AG04449 (cell line): ENCODE measurements at regions not wholly inside any gene's neighbourhood (a gene's known extent, or its start where the extent isn't known, plus 50 kb on each side); places are given as distances from the start of the nearest gene placed in this dataset.

Source experiments
- CTCF ChIA-PET: fragments of 350-600 bp; formaldehyde crosslinking; extraction: SDS; loops from one replicate; lab custom pipeline; 2021; ENCODE audit warnings: antibody characterized with exemption; lab: Yijun Ruan, JAX
- POLR2A ChIA-PET: fragments of 400-600, 350-600 bp; formaldehyde crosslinking; extraction: SDS; loops from one replicate; lab custom pipeline; 2020; ENCODE audit warnings: antibody characterized with exemption, inconsistent platforms; lab: Yijun Ruan, JAX
- DNase-seq: peaks from one replicate; pipeline ENCODE4 v3.0.0-alpha.2; 2010; ENCODE audit warnings: low read depth, low spot score
- H3K4me3 ChIP-seq: 2 replicates; pipeline ENCODE4 v1.5.1; 2011; ENCODE audit warnings: low read depth, mild to moderate bottlenecking, control low read depth, low read length
- TF ChIP-seq, protein P1 (sequence below): IDR thresholded peaks from one replicate; pipeline ENCODE4 v1.5.1; 2011; ENCODE audit warnings: mild to moderate bottlenecking, moderate library complexity, low read length, control low read depth, inconsistent platforms; ENCODE audit not compliant: insufficient read depth; ENCODE audit errors: missing control alignments

DNA sequence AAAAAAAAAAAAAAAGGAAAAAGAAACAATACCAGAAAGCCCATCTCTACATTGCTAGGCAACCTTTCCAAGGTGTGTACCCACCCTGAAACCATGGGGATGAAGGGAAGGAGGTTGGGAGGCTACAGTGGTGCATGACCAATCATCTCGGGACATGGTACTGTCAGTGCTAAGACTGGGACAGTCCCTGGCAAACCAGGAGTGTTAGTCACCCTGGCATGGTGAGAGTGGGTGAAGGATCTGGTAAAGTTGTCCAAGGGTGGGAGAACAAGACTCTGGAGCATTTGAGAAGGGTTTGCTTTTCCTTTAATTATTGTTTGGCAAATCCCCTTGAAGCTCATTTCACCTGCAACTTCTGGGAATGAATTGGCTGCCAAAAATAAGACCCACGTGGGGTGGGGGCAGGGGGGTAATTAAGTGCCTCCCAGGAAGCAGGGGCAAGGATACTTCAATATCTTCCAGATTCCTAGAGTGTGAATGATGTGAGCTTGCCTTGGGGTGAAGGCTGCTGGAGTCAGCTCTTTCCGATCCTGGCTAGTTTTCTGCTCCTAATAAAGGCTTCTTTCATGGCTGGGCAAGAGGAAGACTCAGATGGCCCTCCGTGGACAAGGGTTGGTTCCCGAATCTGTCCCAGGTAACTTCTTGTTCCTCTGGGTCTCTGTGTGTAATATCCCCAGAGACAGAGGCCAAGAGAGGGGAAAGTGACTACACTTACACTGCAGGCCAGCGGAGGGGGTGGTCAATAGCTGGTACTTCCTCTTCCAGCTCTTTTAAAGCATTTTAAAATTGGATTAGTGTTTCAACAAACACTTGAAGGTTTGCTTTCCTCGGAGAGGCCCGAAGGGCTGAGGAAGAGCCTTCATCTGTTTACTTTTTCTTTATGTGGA lies 61.6 kb upstream of the SPRY4 start:
- ChIA-PET POLR2A (interaction anchor here (1.2 kb wide), 1 partner anchor 30 kb away, joined by 4 read pairs; no protein-coding TSS in a partner anchor), CTCF (interaction anchor here (2.1 kb wide), 1 partner anchor 162 kb away, joined by 10 read pairs; no protein-coding TSS in a partner anchor)
- TF ChIP-seq, protein P1, sequence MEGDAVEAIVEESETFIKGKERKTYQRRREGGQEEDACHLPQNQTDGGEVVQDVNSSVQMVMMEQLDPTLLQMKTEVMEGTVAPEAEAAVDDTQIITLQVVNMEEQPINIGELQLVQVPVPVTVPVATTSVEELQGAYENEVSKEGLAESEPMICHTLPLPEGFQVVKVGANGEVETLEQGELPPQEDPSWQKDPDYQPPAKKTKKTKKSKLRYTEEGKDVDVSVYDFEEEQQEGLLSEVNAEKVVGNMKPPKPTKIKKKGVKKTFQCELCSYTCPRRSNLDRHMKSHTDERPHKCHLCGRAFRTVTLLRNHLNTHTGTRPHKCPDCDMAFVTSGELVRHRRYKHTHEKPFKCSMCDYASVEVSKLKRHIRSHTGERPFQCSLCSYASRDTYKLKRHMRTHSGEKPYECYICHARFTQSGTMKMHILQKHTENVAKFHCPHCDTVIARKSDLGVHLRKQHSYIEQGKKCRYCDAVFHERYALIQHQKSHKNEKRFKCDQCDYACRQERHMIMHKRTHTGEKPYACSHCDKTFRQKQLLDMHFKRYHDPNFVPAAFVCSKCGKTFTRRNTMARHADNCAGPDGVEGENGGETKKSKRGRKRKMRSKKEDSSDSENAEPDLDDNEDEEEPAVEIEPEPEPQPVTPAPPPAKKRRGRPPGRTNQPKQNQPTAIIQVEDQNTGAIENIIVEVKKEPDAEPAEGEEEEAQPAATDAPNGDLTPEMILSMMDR = no peak
- H3K4me3 ChIP-seq = no peak overlapping the region
- no peak for DNase-seq

DNA sequence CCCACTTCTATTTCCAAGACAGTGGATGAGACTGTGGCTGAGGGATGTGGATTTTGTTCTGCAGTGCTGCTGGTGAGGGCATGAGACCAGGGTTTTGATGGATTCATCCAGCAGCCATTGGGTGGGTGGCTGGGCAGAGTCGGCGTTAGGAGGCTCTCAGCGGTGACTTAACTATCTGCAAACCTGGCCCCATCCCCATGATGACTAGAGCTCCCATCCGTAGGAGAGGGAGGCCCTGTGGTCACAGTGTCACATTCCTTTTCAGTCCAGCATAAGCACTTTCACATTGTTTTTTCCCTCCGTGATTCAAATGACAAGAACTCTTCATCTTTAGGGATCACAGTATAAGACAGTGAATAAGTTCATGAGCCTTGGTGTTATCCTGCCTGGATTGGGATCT lies 60.4 kb upstream of the SPRY4 start:
- ChIA-PET CTCF (interaction anchor here (0.7 kb wide), 1 partner anchor 60 kb away, joined by 3 read pairs; the partner anchor contains the start of gene SPRY4), POLR2A (no interaction called here)
- peak; percentile 42 for DNase-seq
- no peak overlapping the region for H3K4me3 ChIP-seq
- TF ChIP-seq, protein P1 = no peak

DNA sequence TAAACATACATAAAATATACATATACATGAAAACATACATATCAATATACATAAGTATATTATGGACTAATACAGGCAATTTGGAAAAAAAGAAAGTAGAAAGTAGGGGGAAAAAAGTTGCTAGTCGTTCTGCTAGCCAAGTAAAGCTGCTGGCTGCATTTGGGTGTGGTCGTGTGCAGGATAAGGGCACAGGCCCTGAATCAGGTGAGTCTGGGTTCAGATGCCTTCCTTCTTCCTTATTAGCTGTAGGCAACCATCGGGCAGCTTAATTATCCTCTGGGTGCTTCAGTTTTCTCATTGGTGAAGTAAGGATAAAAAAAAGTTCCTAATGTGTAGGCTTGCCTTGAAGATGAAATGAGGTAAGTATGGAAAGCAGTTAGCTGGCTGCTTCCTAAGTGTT lies 59.2 kb upstream of the SPRY4 start:
- CTCF ChIA-PET = no interaction called here
- POLR2A ChIA-PET = no interaction called here
- TF ChIP-seq, protein P1 = no peak
- DNase-seq = no peak
- H3K4me3 ChIP-seq = no peak overlapping the region

DNA sequence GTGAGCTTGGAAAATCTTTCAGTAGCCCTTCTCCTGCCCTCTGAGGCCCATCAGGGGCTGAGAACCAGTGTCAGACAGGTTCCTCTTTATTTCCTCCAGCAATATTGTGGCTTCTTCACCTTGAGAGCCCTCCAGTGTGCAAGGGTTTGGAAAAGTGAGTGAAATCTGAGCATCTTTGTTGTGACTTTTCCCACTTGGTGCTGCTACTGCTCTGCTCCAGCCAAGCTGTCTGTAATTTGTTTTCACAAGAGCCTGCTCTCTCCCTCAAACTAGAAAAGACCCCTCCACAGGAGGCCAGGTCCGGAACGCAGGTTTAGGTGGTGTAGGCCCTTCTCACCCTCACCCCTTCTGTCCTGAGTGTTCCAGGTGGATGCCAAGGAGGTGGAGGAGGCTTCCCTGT lies 57.4 kb upstream of the SPRY4 start:
- DNase-seq = no peak
- TF ChIP-seq, protein P1 = no peak
- POLR2A ChIA-PET = no interaction called here
- H3K4me3 ChIP-seq = no peak overlapping the region
- CTCF ChIA-PET = no interaction called here

DNA sequence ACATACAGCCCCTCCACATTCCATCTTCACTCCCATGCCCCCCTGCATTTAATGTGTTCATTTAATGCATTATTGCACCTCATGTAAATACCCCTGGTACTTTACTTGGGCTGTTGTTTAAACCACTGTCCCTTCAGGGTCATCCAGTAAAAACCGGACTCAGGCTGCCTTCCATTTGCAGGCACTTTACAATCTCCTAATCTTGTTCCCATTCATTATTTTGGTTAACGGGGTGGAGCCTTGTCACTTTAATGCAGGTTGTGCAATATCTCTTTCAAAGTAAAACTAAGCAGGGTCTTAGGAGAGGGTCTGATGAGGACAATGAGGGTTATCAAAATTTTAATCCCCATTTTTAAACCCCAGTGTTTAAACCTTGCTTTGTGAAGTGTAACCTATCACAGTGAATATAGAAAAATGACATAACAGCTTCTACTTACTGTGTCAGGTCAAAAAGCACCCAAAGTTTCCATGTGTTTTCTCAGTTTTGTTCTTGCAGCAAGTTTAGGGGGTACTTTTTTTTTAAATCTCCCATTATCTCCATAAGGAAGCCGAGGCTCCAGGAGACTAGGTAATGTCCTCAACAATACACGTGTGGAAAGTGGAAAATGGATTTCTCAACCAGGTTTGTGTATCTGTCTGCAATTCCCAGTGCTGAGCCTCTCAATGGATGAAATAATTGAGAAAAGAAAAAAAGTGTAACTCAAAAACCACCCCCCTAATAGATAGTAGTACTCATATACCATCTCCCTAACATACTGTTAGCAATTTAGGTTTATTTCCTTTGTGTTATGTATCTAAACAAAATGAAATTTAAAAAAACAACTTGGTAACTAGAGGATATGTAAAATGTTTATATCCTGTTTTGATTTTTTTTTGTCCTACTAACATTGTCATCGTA lies 54.2 kb upstream of the SPRY4 start:
- POLR2A ChIA-PET = no interaction called here
- H3K4me3 ChIP-seq = no peak overlapping the region

More for the DNA sequence above, 54.2 kb upstream of the SPRY4 start:
- DNase-seq = no peak
- CTCF ChIA-PET = interaction anchor here (1.0 kb wide), 1 partner anchor 24 kb away, joined by 3 read pairs; no protein-coding TSS in a partner anchor
- TF ChIP-seq, protein P1 = no peak
